A673 (cell line): ENCODE measurements at regions not wholly inside any gene's neighbourhood (a gene's known extent, or its start where the extent isn't known, plus 50 kb on each side); places are given as distances from the start of the nearest gene placed in this dataset.

Source experiments
- EZH2 ChIP-seq: fragments of 200-600 bp; sonication (generic); IDR thresholded peaks from 2 replicates; pipeline ENCODE4 v1.6.1; 2017; ENCODE audit warnings: borderline replicate concordance, low read depth, mild to moderate bottlenecking, mixed read lengths, antibody characterized with exemption, low read length; ENCODE audit not compliant: poor library complexity, severe bottlenecking
- TF ChIP-seq, protein P1 (sequence below): fragments of 300-800, 200-600 bp; sonication (generic); conservative IDR thresholded peaks from 2 replicates; pipeline ENCODE4 v1.5.1; 2017; ENCODE audit warnings: low read depth, mild to moderate bottlenecking, antibody characterized with exemption, low read length, moderate library complexity, mixed read lengths

DNA sequence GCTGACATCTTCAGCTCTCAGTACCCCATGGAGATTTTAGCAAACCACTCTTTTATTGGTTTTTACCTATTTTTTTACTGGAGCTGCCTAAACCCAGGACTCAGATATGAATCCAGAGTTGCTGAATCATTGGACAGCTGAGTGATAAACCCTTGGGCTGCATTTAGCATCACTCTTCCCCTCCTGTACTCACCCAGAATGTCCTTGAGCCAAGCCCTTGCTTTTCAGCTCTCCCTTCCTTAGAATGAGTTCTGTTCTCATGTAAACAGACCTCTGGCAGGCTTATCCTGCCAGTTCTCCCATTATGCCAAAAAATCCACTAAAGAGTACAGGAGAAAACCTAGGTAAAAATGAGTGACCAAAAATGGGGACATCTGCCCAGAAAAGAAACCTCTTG lies 200.1 kb upstream of the POU2AF2 start:
- TF ChIP-seq EZH2: no peak
- TF ChIP-seq, protein P1, sequence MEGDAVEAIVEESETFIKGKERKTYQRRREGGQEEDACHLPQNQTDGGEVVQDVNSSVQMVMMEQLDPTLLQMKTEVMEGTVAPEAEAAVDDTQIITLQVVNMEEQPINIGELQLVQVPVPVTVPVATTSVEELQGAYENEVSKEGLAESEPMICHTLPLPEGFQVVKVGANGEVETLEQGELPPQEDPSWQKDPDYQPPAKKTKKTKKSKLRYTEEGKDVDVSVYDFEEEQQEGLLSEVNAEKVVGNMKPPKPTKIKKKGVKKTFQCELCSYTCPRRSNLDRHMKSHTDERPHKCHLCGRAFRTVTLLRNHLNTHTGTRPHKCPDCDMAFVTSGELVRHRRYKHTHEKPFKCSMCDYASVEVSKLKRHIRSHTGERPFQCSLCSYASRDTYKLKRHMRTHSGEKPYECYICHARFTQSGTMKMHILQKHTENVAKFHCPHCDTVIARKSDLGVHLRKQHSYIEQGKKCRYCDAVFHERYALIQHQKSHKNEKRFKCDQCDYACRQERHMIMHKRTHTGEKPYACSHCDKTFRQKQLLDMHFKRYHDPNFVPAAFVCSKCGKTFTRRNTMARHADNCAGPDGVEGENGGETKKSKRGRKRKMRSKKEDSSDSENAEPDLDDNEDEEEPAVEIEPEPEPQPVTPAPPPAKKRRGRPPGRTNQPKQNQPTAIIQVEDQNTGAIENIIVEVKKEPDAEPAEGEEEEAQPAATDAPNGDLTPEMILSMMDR: no peak
